Fibroblast of lung (primary cell): ENCODE measurements at regions not wholly inside any gene's neighbourhood (a gene's known extent, or its start where the extent isn't known, plus 50 kb on each side); places are given as distances from the start of the nearest gene placed in this dataset.

ENCODE experiments used
- DNase-seq, 2 donors: peaks; one replicate each; pipeline versions ENCODE4 v3.0.0 to v3.0.0-alpha.2; 2010; ENCODE audit warnings: low read depth in 2 of 2
- H2AFZ ChIP-seq: 2 replicates; pipeline ENCODE4 v1.5.1; 2012; ENCODE audit warnings: low read length, control low read depth, inconsistent platforms
- H3K27ac ChIP-seq: 2 replicates; pipeline ENCODE4 v1.5.1; 2011; ENCODE audit warnings: low read length, control low read depth; ENCODE audit not compliant: insufficient read depth
- H3K27me3 ChIP-seq: 2 replicates; pipeline ENCODE4 v1.5.1; 2011; ENCODE audit warnings: mild to moderate bottlenecking, low read length; ENCODE audit not compliant: control insufficient read depth, insufficient read depth
- H3K36me3 ChIP-seq: 2 replicates; pipeline ENCODE4 v1.5.1; 2011; ENCODE audit warnings: low read length; ENCODE audit not compliant: control insufficient read depth, insufficient read depth
- H3K4me1 ChIP-seq: 2 replicates; pipeline ENCODE4 v1.5.1; 2011; ENCODE audit warnings: low read length; ENCODE audit not compliant: control insufficient read depth, insufficient read depth; ENCODE audit errors: extremely low read depth
- H3K4me2 ChIP-seq: 2 replicates; pipeline ENCODE4 v1.5.1; 2011; ENCODE audit warnings: low read length, control low read depth; ENCODE audit not compliant: insufficient read depth; ENCODE audit errors: extremely low read depth
- H3K4me3 ChIP-seq, 4 experiments: fragments of 200-600 bp in 1 of 4; sonication (generic) in 1 of 4; replicated peaks in 1 of 4; 2 replicates each; pipeline ENCODE4 v1.5.1; 2011 to 2016; ENCODE audit warnings: low read length in 4 of 4, low read depth in 3 of 4, mild to moderate bottlenecking in 3 of 4, control low read depth in 2 of 4, inconsistent platforms in 1 of 4, mixed read lengths in 1 of 4; ENCODE audit not compliant: insufficient read depth in 1 of 4; ENCODE audit errors: control extremely low read depth in 1 of 4
- H3K79me2 ChIP-seq: 2 replicates; pipeline ENCODE4 v1.5.1; 2012; ENCODE audit warnings: mild to moderate bottlenecking, low read length, inconsistent platforms; ENCODE audit not compliant: control insufficient read depth, insufficient read depth
- H3K9ac ChIP-seq: 2 replicates; pipeline ENCODE4 v1.5.1; 2011; ENCODE audit warnings: mild to moderate bottlenecking, low read length, control low read depth; ENCODE audit not compliant: insufficient read depth
- H3K9me3 ChIP-seq: 2 replicates; pipeline ENCODE4 v1.5.1; 2012; ENCODE audit warnings: low read depth, low read length; ENCODE audit not compliant: control insufficient read depth, insufficient read depth
- H4K20me1 ChIP-seq: 2 replicates; pipeline ENCODE4 v1.5.1; 2011; ENCODE audit warnings: low read length; ENCODE audit not compliant: control insufficient read depth, insufficient read depth; ENCODE audit errors: extremely low read depth
- CTCF ChIP-seq, 2 donors: IDR thresholded peaks in 1 of 2; conservative IDR thresholded peaks in 1 of 2; 1 replicate in 1 of 2; 2 replicates in 1 of 2; pipeline ENCODE4 v1.5.1; 2011 to 2012; ENCODE audit warnings: low read length in 2 of 2, control low read depth in 1 of 2, inconsistent platforms in 1 of 2, low read depth in 1 of 2, mild to moderate bottlenecking in 1 of 2
- EZH2 ChIP-seq: IDR thresholded peaks from 2 replicates; pipeline ENCODE4 v1.5.1; 2012; ENCODE audit warnings: low read length, control low read depth, mild to moderate bottlenecking; ENCODE audit errors: missing control alignments

- no peak overlapping the region for H3K4me2 ChIP-seq
- H3K9ac ChIP-seq: no peak overlapping the region
- H4K20me1 ChIP-seq: no peaks in the 10 kb centered on the region
- no peak overlapping the region for H2AFZ ChIP-seq
- no peak for DNase-seq
- H3K4me1 ChIP-seq: peaks cover 27% of the 10 kb centered on the region
- no peaks in the 10 kb centered on the region for H3K36me3 ChIP-seq
- H3K27me3 ChIP-seq: no peaks in the 10 kb centered on the region
- H3K9me3 ChIP-seq: no peaks in the 10 kb centered on the region
- TF ChIP-seq CTCF (conservative IDR thresholded peaks at IDR 0.05 in 1 of 2, IDR thresholded peaks at IDR 0.05 in 1 of 2; ENCODE audit: low read depth in 1 of 2, low read length in 2 of 2): no peak
- TF ChIP-seq EZH2: no peak
- no peak overlapping the region for H3K4me3 ChIP-seq
- H3K27ac ChIP-seq: no peak overlapping the region
- peaks cover 2% of the 10 kb centered on the region for H3K79me2 ChIP-seq
Measured at GRCh38 chr16:86218479-86219170, 291.7 kb upstream of the FOXF1 start.

- TF ChIP-seq EZH2: no peak
- no peak for TF ChIP-seq CTCF (conservative IDR thresholded peaks at IDR 0.05 in 1 of 2, IDR thresholded peaks at IDR 0.05 in 1 of 2; ENCODE audit: low read depth in 1 of 2, low read length in 2 of 2)
- Histone ChIP-seq H3K4me2 (peak overlapping the region; percentile 83), H2AFZ (peak overlapping the region; percentile 24), H3K27ac (peak overlapping the region; percentile 84), H4K20me1 (no peaks in the 10 kb centered on the region), H3K79me2 (peaks cover 2% of the 10 kb centered on the region), H3K4me3 (no peak overlapping the region), H3K9ac (peak overlapping the region; percentile 16), H3K36me3 (no peaks in the 10 kb centered on the region), H3K9me3 (no peaks in the 10 kb centered on the region), H3K27me3 (no peaks in the 10 kb centered on the region), H3K4me1 (peaks cover 28% of the 10 kb centered on the region)
- peak in 1 of 2 donors; percentile 65 for DNase-seq
Measured at GRCh38 chr16:86219655-86220445, 290.5 kb upstream of the FOXF1 start.

- Histone ChIP-seq H3K9ac (no peak overlapping the region), H3K36me3 (no peaks in the 10 kb centered on the region), H3K4me2 (peak overlapping the region; percentile 49), H3K79me2 (peaks cover 2% of the 10 kb centered on the region), H2AFZ (no peak overlapping the region), H3K4me1 (peaks cover 27% of the 10 kb centered on the region), H3K4me3 (peak overlapping the region in 2 of 4 experiments; percentile 18 to 51), H4K20me1 (no peaks in the 10 kb centered on the region), H3K27me3 (no peaks in the 10 kb centered on the region), H3K9me3 (no peaks in the 10 kb centered on the region), H3K27ac (peak overlapping the region; percentile 84)
- TF ChIP-seq EZH2 (no peak), CTCF (conservative IDR thresholded peaks at IDR 0.05 in 1 of 2, IDR thresholded peaks at IDR 0.05 in 1 of 2; ENCODE audit: low read depth in 1 of 2, low read length in 2 of 2) (no peak)
- DNase-seq: peak; percentile 35 to 71
Measured at GRCh38 chr16:86220561-86220960, 289.8 kb upstream of the FOXF1 start.
